RWPE2 (cell line): ENCODE measurements at regions not wholly inside any gene's neighbourhood (a gene's known extent, or its start where the extent isn't known, plus 50 kb on each side); places are given as distances from the start of the nearest gene placed in this dataset.
A peak's percentile ranks its signal among the peaks of the same experiment; 100 is the strongest.

ENCODE experiments used
- ATAC-seq: fragments of 200-7000 bp; cut with Tn5 transposase; 3 replicates; pipeline ENCODE4 v1.9.1; 2021; ENCODE audit warnings: low read depth
- DNase-seq: peaks from one replicate; pipeline ENCODE4 v3.0.0-alpha.2; 2020; ENCODE audit warnings: low spot score
- H3K27ac ChIP-seq: fragments of 450-650 bp; 2 replicates; pipeline ENCODE4 v1.5.1; 2017; ENCODE audit warnings: mild to moderate bottlenecking; ENCODE audit not compliant: poor library complexity, severe bottlenecking
- H3K27me3 ChIP-seq: fragments of 250-450 bp; sonication (Bioruptor Pico); 2 replicates; pipeline ENCODE4 v1.5.1; 2021; ENCODE audit warnings: mild to moderate bottlenecking, moderate library complexity; ENCODE audit not compliant: insufficient read depth, poor library complexity, severe bottlenecking
- H3K36me3 ChIP-seq: fragments of 250-450 bp; sonication (Bioruptor Pico); 2 replicates; pipeline ENCODE4 v1.5.1; 2020; ENCODE audit warnings: low read depth, mild to moderate bottlenecking, moderate library complexity
- H3K4me1 ChIP-seq: fragments of 250-450 bp; sonication (Bioruptor Pico); 2 replicates; pipeline ENCODE4 v1.5.1; 2021; ENCODE audit warnings: mild to moderate bottlenecking, moderate library complexity; ENCODE audit not compliant: insufficient read depth, poor library complexity, severe bottlenecking
- H3K4me3 ChIP-seq: fragments of 250-450 bp; sonication (Bioruptor Pico); 2 replicates; pipeline ENCODE4 v1.5.1; 2021; ENCODE audit warnings: mild to moderate bottlenecking, moderate library complexity; ENCODE audit not compliant: severe bottlenecking
- H3K9me3 ChIP-seq: fragments of 250-450 bp; sonication (Bioruptor Pico); 2 replicates; pipeline ENCODE4 v1.5.1; 2021; ENCODE audit warnings: mild to moderate bottlenecking, moderate library complexity; ENCODE audit not compliant: severe bottlenecking
- CTCF ChIP-seq: fragments of 450-650 bp; IDR thresholded peaks from one replicate; pipeline ENCODE4 v1.5.1; 2017; ENCODE audit warnings: mild to moderate bottlenecking, moderate library complexity; ENCODE audit not compliant: poor library complexity, severe bottlenecking

- H3K9me3 ChIP-seq: no peaks in the 10 kb centered on the region
- H3K4me3 ChIP-seq: no peak overlapping the region
- no peaks in the 10 kb centered on the region for H3K4me1 ChIP-seq
- no peaks in the 10 kb centered on the region for H3K27me3 ChIP-seq
- DNase-seq (no peak), ATAC-seq (no peak)
- H3K36me3 ChIP-seq: no peaks in the 10 kb centered on the region
- no peak for TF ChIP-seq CTCF
- no peak overlapping the region for H3K27ac ChIP-seq
Observed at GRCh38 chr3:102207151-102207571, 227.7 kb upstream of the ZPLD1 start.

GRCh38 chr3:102215166-102215565 is 219.6 kb upstream of the ZPLD1 start:
- Histone ChIP-seq H3K9me3 (no peaks in the 10 kb centered on the region), H3K4me1 (no peaks in the 10 kb centered on the region), H3K4me3 (no peak overlapping the region), H3K27ac (no peak overlapping the region), H3K27me3 (no peaks in the 10 kb centered on the region), H3K36me3 (no peaks in the 10 kb centered on the region)
- DNase-seq (no peak), ATAC-seq (no peak)
- no peak for TF ChIP-seq CTCF

- Histone ChIP-seq H3K9me3 (no peaks in the 10 kb centered on the region), H3K4me3 (no peak overlapping the region), H3K27me3 (no peaks in the 10 kb centered on the region), H3K36me3 (no peaks in the 10 kb centered on the region), H3K4me1 (no peaks in the 10 kb centered on the region), H3K27ac (no peak overlapping the region)
- DNase-seq (no peak), ATAC-seq (no peak)
- no peak for TF ChIP-seq CTCF
Observed at GRCh38 chr3:102223132-102223531, 211.7 kb upstream of the ZPLD1 start.

- H3K27ac ChIP-seq: no peak overlapping the region
- H3K9me3 ChIP-seq: no peaks in the 10 kb centered on the region
- no peak overlapping the region for H3K4me3 ChIP-seq
- DNase-seq: no peak
- TF ChIP-seq CTCF: peak; percentile 22
- H3K4me1 ChIP-seq: no peaks in the 10 kb centered on the region
- H3K36me3 ChIP-seq: no peaks in the 10 kb centered on the region
- no peaks in the 10 kb centered on the region for H3K27me3 ChIP-seq
- peak; percentile 63; the same call in 2 of the 3 replicates for ATAC-seq
Observed at GRCh38 chr3:102224171-102224570, 210.6 kb upstream of the ZPLD1 start.

- Histone ChIP-seq H3K27ac (no peak overlapping the region), H3K27me3 (no peaks in the 10 kb centered on the region), H3K9me3 (no peaks in the 10 kb centered on the region), H3K4me1 (no peaks in the 10 kb centered on the region), H3K36me3 (no peaks in the 10 kb centered on the region), H3K4me3 (no peak overlapping the region)
- ATAC-seq (no peak), DNase-seq (no peak)
- TF ChIP-seq CTCF: no peak
Observed at GRCh38 chr3:102225005-102225404, 209.8 kb upstream of the ZPLD1 start.
